ENCODE measurements at regions not wholly inside any gene's neighbourhood (a gene's known extent, or its start where the extent isn't known, plus 50 kb on each side); places are given as distances from the start of the nearest gene placed in this dataset.

- intact Hi-C loops (cut with DNase I; ENCODE audit: low total_unique reads) = no loop called here
- TF ChIP-seq POLR2A (IDR thresholded peaks at IDR 0.05) (no peak), CTCF (IDR thresholded peaks at IDR 0.05) (no peak)
- WGBS, 2 donors = 48 to 49% methylated on average over 4 of the region's 4 CpGs
- DNase-seq (ENCODE audit: low spot score in 2 of 2) = no peak
- H3K4me3 ChIP-seq (ENCODE audit: low read depth, poor library complexity, severe bottlenecking) = no peak overlapping the region
Measured at GRCh38 chr9:85224729-85225128, 517.0 kb downstream of the AGTPBP1 start.

- no peak for TF ChIP-seq POLR2A (IDR thresholded peaks at IDR 0.05)
- no peak for TF ChIP-seq CTCF (IDR thresholded peaks at IDR 0.05)
- intact Hi-C loops (cut with DNase I; ENCODE audit: low total_unique reads) = no loop called here
- H3K4me3 ChIP-seq (ENCODE audit: low read depth, poor library complexity, severe bottlenecking) = no peak overlapping the region
- WGBS, 2 donors = 61 to 66% methylated on average over 2 of the region's 2 CpGs
- no peak for DNase-seq (ENCODE audit: low spot score in 2 of 2)
Measured at GRCh38 chr9:85224301-85224700, 517.5 kb downstream of the AGTPBP1 start.

- intact Hi-C loops (cut with DNase I; ENCODE audit: low total_unique reads) = no loop called here
- no peak overlapping the region for H3K4me3 ChIP-seq (ENCODE audit: low read depth, poor library complexity, severe bottlenecking)
- WGBS, 2 donors = 90 to 96% methylated on average over 2 of the region's 2 CpGs
- DNase-seq (ENCODE audit: low spot score in 2 of 2) = no peak
- TF ChIP-seq POLR2A (IDR thresholded peaks at IDR 0.05) = no peak
Measured at GRCh38 chr9:85223506-85224125, 518.1 kb downstream of the AGTPBP1 start.

GRCh38 chr9:85216601-85217000, 525.2 kb downstream of the AGTPBP1 start:
- no peak overlapping the region for H3K4me3 ChIP-seq (ENCODE audit: low read depth, poor library complexity, severe bottlenecking)
- 49 to 64% methylated on average over 6 of the region's 6 CpGs for WGBS, 2 donors
- TF ChIP-seq POLR2A (IDR thresholded peaks at IDR 0.05) (no peak), CTCF (IDR thresholded peaks at IDR 0.05) (no peak)
- intact Hi-C loops (cut with DNase I; ENCODE audit: low total_unique reads) = no loop called here
- no peak for DNase-seq (ENCODE audit: low spot score in 2 of 2)

GRCh38 chr9:85215961-85216360, 525.8 kb downstream of the AGTPBP1 start:
- TF ChIP-seq CTCF (IDR thresholded peaks at IDR 0.05) (no peak), POLR2A (IDR thresholded peaks at IDR 0.05) (no peak)
- intact Hi-C loops (cut with DNase I; ENCODE audit: low total_unique reads) = no loop called here
- DNase-seq (ENCODE audit: low spot score in 2 of 2) = no peak
- no peak overlapping the region for H3K4me3 ChIP-seq (ENCODE audit: low read depth, poor library complexity, severe bottlenecking)

GRCh38 chr9:85215416-85215815, 526.3 kb downstream of the AGTPBP1 start:
- no peak overlapping the region for H3K4me3 ChIP-seq (ENCODE audit: low read depth, poor library complexity, severe bottlenecking)
- WGBS, 2 donors = 81% methylated on average over 4 of the region's 4 CpGs
- TF ChIP-seq CTCF (IDR thresholded peaks at IDR 0.05) (no peak), POLR2A (IDR thresholded peaks at IDR 0.05) (no peak)
- no peak for DNase-seq (ENCODE audit: low spot score in 2 of 2)
- intact Hi-C loops (cut with DNase I; ENCODE audit: low total_unique reads) = no loop called here
